ENCODE measurements at regions not wholly inside any gene's neighbourhood (a gene's known extent, or its start where the extent isn't known, plus 50 kb on each side); places are given as distances from the start of the nearest gene placed in this dataset.

DNA sequence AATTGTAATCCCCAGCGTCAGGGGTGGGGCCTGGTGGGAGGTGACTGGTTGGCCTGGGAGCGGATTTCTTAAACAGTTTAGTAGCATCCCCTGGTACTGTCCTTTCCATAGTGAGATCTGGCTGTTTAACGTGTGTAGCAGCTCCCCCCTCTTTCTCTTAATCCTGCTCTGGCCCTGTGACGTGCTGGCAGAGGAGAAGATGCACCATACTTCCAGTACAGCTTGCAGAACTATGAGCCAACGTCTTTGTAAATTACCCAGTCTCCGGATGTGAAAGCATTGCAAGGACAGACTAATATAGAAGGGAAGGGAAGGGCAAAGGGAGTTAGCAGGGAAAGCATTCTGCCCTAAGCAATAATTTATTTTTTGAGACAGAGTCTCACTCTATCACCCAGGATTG is 83.9 kb downstream of the RMI2 start:
- no peak overlapping the region for H3K27ac ChIP-seq
- no peak for ATAC-seq
- peaks cover 0 to 11% of the 10 kb centered on the region in 2 donors for H3K9me3 ChIP-seq
- no peak overlapping the region for H3K4me3 ChIP-seq
- peak in 1 of 4 donors; percentile 5 for DNase-seq
- no peaks in the 10 kb centered on the region for H3K36me3 ChIP-seq
- TF ChIP-seq, protein P1, sequence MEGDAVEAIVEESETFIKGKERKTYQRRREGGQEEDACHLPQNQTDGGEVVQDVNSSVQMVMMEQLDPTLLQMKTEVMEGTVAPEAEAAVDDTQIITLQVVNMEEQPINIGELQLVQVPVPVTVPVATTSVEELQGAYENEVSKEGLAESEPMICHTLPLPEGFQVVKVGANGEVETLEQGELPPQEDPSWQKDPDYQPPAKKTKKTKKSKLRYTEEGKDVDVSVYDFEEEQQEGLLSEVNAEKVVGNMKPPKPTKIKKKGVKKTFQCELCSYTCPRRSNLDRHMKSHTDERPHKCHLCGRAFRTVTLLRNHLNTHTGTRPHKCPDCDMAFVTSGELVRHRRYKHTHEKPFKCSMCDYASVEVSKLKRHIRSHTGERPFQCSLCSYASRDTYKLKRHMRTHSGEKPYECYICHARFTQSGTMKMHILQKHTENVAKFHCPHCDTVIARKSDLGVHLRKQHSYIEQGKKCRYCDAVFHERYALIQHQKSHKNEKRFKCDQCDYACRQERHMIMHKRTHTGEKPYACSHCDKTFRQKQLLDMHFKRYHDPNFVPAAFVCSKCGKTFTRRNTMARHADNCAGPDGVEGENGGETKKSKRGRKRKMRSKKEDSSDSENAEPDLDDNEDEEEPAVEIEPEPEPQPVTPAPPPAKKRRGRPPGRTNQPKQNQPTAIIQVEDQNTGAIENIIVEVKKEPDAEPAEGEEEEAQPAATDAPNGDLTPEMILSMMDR (IDR thresholded peaks at IDR 0.05), result no peak
- H3K27me3 ChIP-seq, result no peaks in the 10 kb centered on the region
- H3K4me1 ChIP-seq, result no peaks in the 10 kb centered on the region
- intact Hi-C loops (cut with DNase I), result no loop called here

DNA sequence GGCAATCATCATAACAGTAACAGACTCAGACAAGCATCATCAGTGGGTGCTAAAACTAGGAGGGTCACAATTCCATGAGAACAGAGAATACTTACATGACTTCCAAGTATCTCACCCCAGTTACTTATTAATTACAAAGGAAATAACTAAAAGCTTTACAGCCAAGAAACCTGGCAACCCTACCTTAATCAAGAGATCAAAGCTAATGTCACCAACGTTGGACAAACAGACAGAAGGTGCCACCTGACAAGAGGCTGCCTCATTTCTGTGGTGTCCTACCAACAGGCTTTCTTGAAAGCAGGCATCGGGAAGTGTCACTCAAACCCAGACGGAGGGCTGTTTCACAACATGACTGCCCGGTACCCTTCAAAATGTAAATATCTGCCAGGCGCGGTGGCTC is 84.6 kb downstream of the RMI2 start:
- Histone ChIP-seq H3K9me3 (peaks cover 0 to 11% of the 10 kb centered on the region in 2 donors), H3K36me3 (no peaks in the 10 kb centered on the region), H3K27ac (no peak overlapping the region), H3K4me1 (no peaks in the 10 kb centered on the region), H3K4me3 (no peak overlapping the region), H3K27me3 (no peaks in the 10 kb centered on the region)
- TF ChIP-seq, protein P1 (IDR thresholded peaks at IDR 0.05), result no peak
- DNase-seq, result peak in 3 of 4 donors; percentile 22 to 60 (median 37)
- ATAC-seq, result peak; percentile 87
- intact Hi-C loops (cut with DNase I), result no loop called here

DNA sequence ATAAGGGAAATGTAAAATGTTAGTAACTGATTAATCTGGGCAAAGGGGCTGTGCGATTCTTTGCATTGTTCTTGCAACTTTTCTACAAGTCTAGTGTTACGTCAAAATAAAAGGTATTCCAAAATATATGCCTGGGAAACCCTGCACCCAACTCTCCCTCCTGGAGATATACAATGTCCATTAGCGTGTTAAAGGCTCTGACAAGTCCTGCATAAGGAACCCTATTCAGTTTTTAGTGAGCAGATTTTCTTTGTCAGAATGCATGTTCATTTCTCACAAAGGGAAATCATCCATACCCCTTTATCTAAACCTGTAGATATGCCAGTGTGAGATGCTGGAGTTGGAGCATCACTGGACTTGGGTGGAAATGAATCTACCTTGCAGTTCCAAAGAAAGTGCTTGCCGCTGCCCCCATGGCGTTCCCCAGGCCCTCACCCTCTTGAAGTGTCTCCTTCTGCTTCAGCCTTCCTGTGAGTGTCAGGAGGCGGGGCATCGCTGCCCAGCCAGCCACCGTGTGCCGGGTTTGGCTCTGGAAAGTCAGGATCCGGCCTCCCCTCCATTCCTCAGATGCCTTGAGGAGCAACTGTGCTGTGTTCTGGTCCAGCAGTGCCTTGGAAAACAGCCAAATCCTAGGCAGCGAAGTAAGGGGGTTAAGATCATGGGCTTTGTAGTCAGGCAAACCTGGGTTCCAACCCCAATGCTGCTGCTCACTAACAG is 85.5 kb downstream of the RMI2 start:
- Histone ChIP-seq H3K9me3 (peaks cover 0 to 11% of the 10 kb centered on the region in 2 donors), H3K4me3 (no peak overlapping the region), H3K4me1 (no peaks in the 10 kb centered on the region), H3K36me3 (no peaks in the 10 kb centered on the region), H3K27ac (no peak overlapping the region), H3K27me3 (no peaks in the 10 kb centered on the region)
- DNase-seq (peak in 1 of 4 donors; percentile 43), ATAC-seq (peak; percentile 29)
- intact Hi-C loops (cut with DNase I), result no loop called here
- TF ChIP-seq, protein P1 (IDR thresholded peaks at IDR 0.05), result no peak

DNA sequence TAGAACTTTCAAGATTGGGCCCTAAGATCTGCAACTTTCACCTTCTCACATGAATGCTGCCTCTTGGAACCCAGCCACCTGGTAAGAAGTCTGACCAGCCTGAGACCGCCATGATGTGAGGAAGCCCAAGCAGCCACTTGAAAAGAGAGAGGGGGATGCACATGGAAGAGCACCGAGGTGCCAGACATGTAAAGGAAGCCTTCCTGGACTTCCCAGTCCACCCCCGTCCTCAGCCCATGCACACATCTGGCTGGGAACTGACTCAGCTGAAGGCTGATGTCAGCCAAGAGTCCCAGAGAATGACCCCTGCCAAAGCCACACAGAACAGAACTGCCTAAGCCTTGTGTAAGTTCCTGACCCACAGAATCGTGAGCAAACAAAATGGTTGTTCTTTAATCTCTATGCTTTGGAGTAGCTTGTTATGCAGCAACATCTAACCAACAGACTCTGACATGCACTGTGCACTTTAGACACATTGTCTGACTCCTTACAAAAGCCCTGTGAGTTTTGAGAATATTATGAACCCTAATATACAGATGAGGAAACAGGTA is 86.7 kb downstream of the RMI2 start:
- H3K36me3 ChIP-seq, result no peaks in the 10 kb centered on the region
- no peaks in the 10 kb centered on the region for H3K27me3 ChIP-seq
- ATAC-seq, result no peak
- DNase-seq, result no peak
- intact Hi-C loops (cut with DNase I), result no loop called here
- H3K27ac ChIP-seq, result no peak overlapping the region
- H3K4me1 ChIP-seq, result no peaks in the 10 kb centered on the region
- TF ChIP-seq, protein P1 (IDR thresholded peaks at IDR 0.05), result no peak
- H3K9me3 ChIP-seq, result peaks cover 0 to 11% of the 10 kb centered on the region in 2 donors
- H3K4me3 ChIP-seq, result no peak overlapping the region

DNA sequence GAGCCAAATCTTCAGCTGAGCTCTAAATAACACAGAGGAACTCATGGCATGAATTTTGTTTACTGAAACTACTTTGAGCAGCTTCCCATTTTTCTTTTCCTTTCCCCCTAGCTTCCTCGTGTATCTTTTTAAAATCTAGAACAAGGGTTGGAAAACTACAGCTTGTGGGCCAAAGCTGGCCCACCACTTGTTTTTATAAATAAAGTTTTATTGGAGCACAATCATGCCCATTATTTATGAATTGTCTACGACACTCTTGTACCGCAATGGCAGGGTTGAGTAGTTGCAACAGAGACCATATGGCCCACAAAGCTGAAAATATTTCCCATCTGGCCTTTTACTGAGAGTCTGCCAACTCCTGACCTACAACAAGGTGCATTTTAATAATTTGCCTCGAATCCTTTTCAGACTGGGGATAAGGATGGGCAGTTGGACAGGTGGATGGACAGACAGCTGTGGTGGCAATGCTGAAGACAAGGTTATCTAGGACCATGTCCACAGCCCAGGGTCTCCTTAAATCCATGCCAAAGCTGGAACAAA is 87.7 kb downstream of the RMI2 start:
- TF ChIP-seq, protein P1 (IDR thresholded peaks at IDR 0.05), result no peak
- H3K4me3 ChIP-seq, result no peak overlapping the region
- no peak overlapping the region for H3K27ac ChIP-seq
- no peaks in the 10 kb centered on the region for H3K4me1 ChIP-seq
- no peaks in the 10 kb centered on the region for H3K27me3 ChIP-seq
- H3K36me3 ChIP-seq, result no peaks in the 10 kb centered on the region
- DNase-seq (no peak), ATAC-seq (no peak)
- intact Hi-C loops (cut with DNase I), result no loop called here
- H3K9me3 ChIP-seq, result peaks cover 0 to 11% of the 10 kb centered on the region in 2 donors

Measured in left lung (tissue), 4 donors.